Lower leg skin (tissue), 3 donors: ENCODE measurements at regions not wholly inside any gene's neighbourhood (a gene's known extent, or its start where the extent isn't known, plus 50 kb on each side); places are given as distances from the start of the nearest gene placed in this dataset.

Source experiments
- CTCF ChIP-seq, 3 donors: fragments of 450-650 bp; IDR thresholded peaks; one replicate each; pipeline ENCODE4 v1.5.1; 2016; ENCODE audit warnings: antibody characterized with exemption in 3 of 3, mild to moderate bottlenecking in 3 of 3, moderate library complexity in 2 of 3
- POLR2A ChIP-seq, 2 donors: fragments of 450-650 bp; IDR thresholded peaks; one replicate each; pipeline ENCODE4 v1.6.1; 2016 to 2017; ENCODE audit warnings: antibody characterized with exemption in 2 of 2, mild to moderate bottlenecking in 1 of 2, moderate library complexity in 1 of 2

GRCh38 chr1:30035522-30036228, 687.7 kb downstream of the MATN1 start:
- TF ChIP-seq CTCF (IDR thresholded peaks at IDR 0.05) (no peak), POLR2A (IDR thresholded peaks at IDR 0.05) (no peak)
